Fibroblast of mammary gland (primary cell): ENCODE measurements at regions not wholly inside any gene's neighbourhood (a gene's known extent, or its start where the extent isn't known, plus 50 kb on each side); places are given as distances from the start of the nearest gene placed in this dataset.

Experiments
- DNase-seq: peaks from one replicate; pipeline ENCODE4 v3.0.0-alpha.2; 2010; ENCODE audit warnings: low read depth
- H3K4me3 ChIP-seq: 2 replicates; pipeline ENCODE4 v1.5.1; 2011; ENCODE audit warnings: low read depth, mild to moderate bottlenecking, low read length, moderate library complexity; ENCODE audit not compliant: control insufficient read depth
- CTCF ChIP-seq: conservative IDR thresholded peaks from 2 replicates; pipeline ENCODE4 v1.5.1; 2011; ENCODE audit warnings: low read depth, low read length, inconsistent platforms; ENCODE audit not compliant: control insufficient read depth, insufficient read depth

GRCh38 chr1:104991702-104992101 lies 1242.0 kb downstream of the AMY1C start:
- no peak for TF ChIP-seq CTCF
- no peak for DNase-seq
- no peak overlapping the region for H3K4me3 ChIP-seq

GRCh38 chr1:105000793-105001192 lies 1251.1 kb downstream of the AMY1C start:
- DNase-seq, result no peak
- TF ChIP-seq CTCF, result no peak
- H3K4me3 ChIP-seq, result no peak overlapping the region

GRCh38 chr1:105004515-105004914 lies 1254.8 kb downstream of the AMY1C start:
- H3K4me3 ChIP-seq, result no peak overlapping the region
- TF ChIP-seq CTCF, result no peak
- DNase-seq, result no peak

GRCh38 chr1:105005594-105006195 lies 1256.0 kb downstream of the AMY1C start:
- DNase-seq, result no peak
- TF ChIP-seq CTCF, result no peak
- no peak overlapping the region for H3K4me3 ChIP-seq

GRCh38 chr1:105017587-105017986 lies 1267.9 kb downstream of the AMY1C start:
- no peak for DNase-seq
- no peak for TF ChIP-seq CTCF
- no peak overlapping the region for H3K4me3 ChIP-seq

GRCh38 chr1:105023719-105024118 lies 1274.0 kb downstream of the AMY1C start:
- H3K4me3 ChIP-seq, result no peak overlapping the region
- TF ChIP-seq CTCF, result no peak
- DNase-seq, result no peak
